GM19043 (cell line): ENCODE measurements at regions not wholly inside any gene's neighbourhood (a gene's known extent, or its start where the extent isn't known, plus 50 kb on each side); places are given as distances from the start of the nearest gene placed in this dataset.

ENCODE experiments used
- ATAC-seq: cut with Tn5 transposase; IDR thresholded peaks from one replicate; pipeline ENCODE4 v1.9.1; 2021; ENCODE audit warnings: low read depth; ENCODE audit not compliant: unreplicated experiment

- ATAC-seq = no peak
These were observed 345.1 kb downstream of the BTBD3 start for GRCh38 chr20:12262747-12263146.

GRCh38 chr20:12264711-12265110 is 347.0 kb downstream of the BTBD3 start:
- no peak for ATAC-seq

GRCh38 chr20:12265662-12266061 is 348.0 kb downstream of the BTBD3 start:
- no peak for ATAC-seq

GRCh38 chr20:12269579-12269978 is 351.9 kb downstream of the BTBD3 start:
- no peak for ATAC-seq

GRCh38 chr20:12270863-12271262 is 353.2 kb downstream of the BTBD3 start:
- ATAC-seq = no peak

- no peak for ATAC-seq
These were observed 358.4 kb downstream of the BTBD3 start for GRCh38 chr20:12276011-12276673.

GRCh38 chr20:12287575-12287974 is 369.9 kb downstream of the BTBD3 start:
- ATAC-seq = no peak

GRCh38 chr20:12289465-12289864 is 371.8 kb downstream of the BTBD3 start:
- ATAC-seq = no peak

- no peak for ATAC-seq
These were observed 373.7 kb downstream of the BTBD3 start for GRCh38 chr20:12291386-12291785.

GRCh38 chr20:12293900-12294299 is 376.2 kb downstream of the BTBD3 start:
- no peak for ATAC-seq

- ATAC-seq = no peak
These were observed 377.0 kb downstream of the BTBD3 start for GRCh38 chr20:12294678-12295077.

- no peak for ATAC-seq
These were observed 387.7 kb downstream of the BTBD3 start for GRCh38 chr20:12305188-12305950.

GRCh38 chr20:12306107-12306506 is 388.4 kb downstream of the BTBD3 start:
- ATAC-seq = no peak

- ATAC-seq = no peak
These were observed 393.6 kb downstream of the BTBD3 start for GRCh38 chr20:12311094-12311865.

- ATAC-seq = no peak
These were observed 398.0 kb downstream of the BTBD3 start for GRCh38 chr20:12315652-12316051.

- ATAC-seq = no peak
These were observed 399.1 kb downstream of the BTBD3 start for GRCh38 chr20:12316794-12317193.

- ATAC-seq = no peak
These were observed 399.7 kb downstream of the BTBD3 start for GRCh38 chr20:12317433-12317832.

- ATAC-seq = no peak
These were observed 400.4 kb downstream of the BTBD3 start for GRCh38 chr20:12318043-12318442.

- ATAC-seq = no peak
These were observed 404.0 kb downstream of the BTBD3 start for GRCh38 chr20:12321736-12322135.

GRCh38 chr20:12327205-12327604 is 409.5 kb downstream of the BTBD3 start:
- ATAC-seq = no peak

GRCh38 chr20:12331236-12331635 is 413.5 kb downstream of the BTBD3 start:
- no peak for ATAC-seq
